ENCODE measurements at regions not wholly inside any gene's neighbourhood (a gene's known extent, or its start where the extent isn't known, plus 50 kb on each side); places are given as distances from the start of the nearest gene placed in this dataset.

- no peak overlapping the region for H3K4me3 ChIP-seq (ENCODE audit: low read depth, low read length)
- in situ Hi-C loops (cut with HindIII; ENCODE audit: low sequenced_read_pairs), result no loop called here
- no peak for DNase-seq (ENCODE audit: low read depth, low spot score)
- TF ChIP-seq CTCF (IDR thresholded peaks at IDR 0.05; ENCODE audit: low read depth, low read length), result no peak
These were observed 87.2 kb upstream of the HTATIP2 start for GRCh38 chr11:20275987-20276965.

GRCh38 chr11:20274031-20274430 is 89.5 kb upstream of the HTATIP2 start:
- DNase-seq (ENCODE audit: low read depth, low spot score), result no peak
- no peak for TF ChIP-seq CTCF (IDR thresholded peaks at IDR 0.05; ENCODE audit: low read depth, low read length)
- in situ Hi-C loops (cut with HindIII; ENCODE audit: low sequenced_read_pairs), result no loop called here
- H3K4me3 ChIP-seq (ENCODE audit: low read depth, low read length), result no peak overlapping the region

GRCh38 chr11:20261526-20261925 is 101.3 kb upstream of the DBX1 start:
- DNase-seq (ENCODE audit: low read depth, low spot score), result no peak
- in situ Hi-C loops (cut with HindIII; ENCODE audit: low sequenced_read_pairs), result no loop called here
- H3K4me3 ChIP-seq (ENCODE audit: low read depth, low read length), result no peak overlapping the region
- no peak for TF ChIP-seq CTCF (IDR thresholded peaks at IDR 0.05; ENCODE audit: low read depth, low read length)

- no peak overlapping the region for H3K4me3 ChIP-seq (ENCODE audit: low read depth, low read length)
- in situ Hi-C loops (cut with HindIII; ENCODE audit: low sequenced_read_pairs), result no loop called here
- TF ChIP-seq CTCF (IDR thresholded peaks at IDR 0.05; ENCODE audit: low read depth, low read length), result no peak
- no peak for DNase-seq (ENCODE audit: low read depth, low spot score)
These were observed 100.0 kb upstream of the DBX1 start for GRCh38 chr11:20260307-20260706.

GRCh38 chr11:20259506-20259905 is 99.2 kb upstream of the DBX1 start:
- no peak overlapping the region for H3K4me3 ChIP-seq (ENCODE audit: low read depth, low read length)
- in situ Hi-C loops (cut with HindIII; ENCODE audit: low sequenced_read_pairs), result no loop called here
- no peak for TF ChIP-seq CTCF (IDR thresholded peaks at IDR 0.05; ENCODE audit: low read depth, low read length)
- DNase-seq (ENCODE audit: low read depth, low spot score), result no peak

- no peak for DNase-seq (ENCODE audit: low read depth, low spot score)
- H3K4me3 ChIP-seq (ENCODE audit: low read depth, low read length), result no peak overlapping the region
- TF ChIP-seq CTCF (IDR thresholded peaks at IDR 0.05; ENCODE audit: low read depth, low read length), result no peak
- in situ Hi-C loops (cut with HindIII; ENCODE audit: low sequenced_read_pairs), result no loop called here
These were observed 98.2 kb upstream of the DBX1 start for GRCh38 chr11:20258376-20258895.
